Posterior vena cava (tissue), 2 donors: ENCODE measurements at regions not wholly inside any gene's neighbourhood (a gene's known extent, or its start where the extent isn't known, plus 50 kb on each side); places are given as distances from the start of the nearest gene placed in this dataset.

Experiments
- DNase-seq: peaks from one replicate; pipeline ENCODE4 v3.0.0-alpha.2; 2020; ENCODE audit warnings: low spot score
- intact Hi-C, 2 donors: fragments of 100-400 bp; cut with DNase I; formaldehyde crosslinking; loops; one replicate each; pipeline versions ENCODE4 v1.14.1 to v1.14.2; 2022 to 2023
- donor health status: DM: yes; HTN: yes; CAD: no.
- donor health status: DM: yes; HTN: yes; CAD: no.

- intact Hi-C loops, result no loop called here
- DNase-seq, result no peak
These were observed 174.7 kb downstream of the HMHB1 start for GRCh38 chr5:143986516-143987212.

GRCh38 chr5:143987264-143987663, 175.3 kb downstream of the HMHB1 start:
- no peak for DNase-seq
- intact Hi-C loops, result no loop called here

- intact Hi-C loops, result no loop called here
These were observed 176.0 kb downstream of the HMHB1 start for GRCh38 chr5:143987751-143988560.

DNA sequence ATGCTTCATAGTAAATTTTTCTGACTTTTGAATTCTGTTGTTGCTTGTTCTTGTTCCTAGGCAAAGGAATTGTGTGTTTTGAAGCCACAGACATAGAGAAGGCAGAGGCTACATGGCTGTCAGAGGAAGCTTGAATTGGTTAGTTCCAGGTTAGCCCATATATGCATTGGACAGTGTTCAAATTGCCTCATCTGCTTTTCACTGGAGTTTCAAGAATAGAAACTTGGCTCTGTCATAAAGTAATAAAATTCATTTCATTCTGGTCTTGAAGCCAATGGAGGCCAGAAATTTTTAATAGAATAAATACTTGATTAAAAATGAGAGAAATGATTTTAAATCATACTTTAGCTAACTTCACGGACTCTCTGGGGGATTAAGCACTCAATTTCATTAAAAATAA, 178.0 kb downstream of the YIPF5 start:
- intact Hi-C loops, result no loop called here
- DNase-seq, result no peak

More at GRCh38 chr5:143987751-143988560, 176.0 kb downstream of the HMHB1 start:
- no peak for DNase-seq

DNA sequence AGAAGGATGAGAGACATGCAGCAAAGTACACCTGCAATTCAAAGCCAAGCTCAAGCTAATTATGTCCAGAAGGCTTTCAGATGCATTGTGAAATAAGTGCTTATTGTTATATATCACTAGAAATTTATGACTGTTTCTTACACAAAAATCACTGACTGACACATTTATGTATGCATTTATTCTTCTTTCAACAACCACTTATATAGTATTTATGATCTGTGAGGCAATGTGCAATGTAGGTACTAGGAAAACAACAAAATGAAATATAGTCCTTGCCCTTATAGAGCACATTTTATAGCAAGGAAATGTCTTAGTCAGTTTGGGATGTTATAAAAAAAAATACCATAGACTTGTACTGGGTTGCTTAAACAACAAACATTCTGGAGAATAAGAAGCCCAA, 167.6 kb downstream of the YIPF5 start:
- intact Hi-C loops, result no loop called here
- DNase-seq, result no peak

GRCh38 chr5:144003636-144004035, 166.8 kb downstream of the YIPF5 start:
- intact Hi-C loops, result no loop called here
- no peak for DNase-seq

GRCh38 chr5:144004146-144004545, 166.3 kb downstream of the YIPF5 start:
- no peak for DNase-seq
- intact Hi-C loops, result no loop called here

DNA sequence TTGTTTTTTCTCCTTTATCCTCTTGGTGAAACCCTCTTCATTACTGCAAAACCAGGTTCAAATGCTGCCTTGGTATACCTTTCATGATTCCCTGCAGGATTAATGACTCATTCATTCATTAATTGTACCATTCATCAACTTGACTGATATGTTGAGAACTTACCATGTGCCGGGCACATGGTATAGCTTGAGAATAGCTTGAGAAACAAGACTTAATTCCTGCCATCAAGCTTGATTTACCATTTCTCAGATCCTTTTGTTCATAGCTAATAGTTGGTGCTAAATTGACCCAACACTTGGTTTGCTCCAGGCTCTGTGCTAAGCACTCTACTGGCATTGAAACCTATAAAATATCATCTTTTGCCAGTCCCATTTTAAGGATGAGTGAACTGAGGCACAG, 165.7 kb downstream of the YIPF5 start:
- intact Hi-C loops, result no loop called here
- DNase-seq, result no peak

GRCh38 chr5:144009116-144009515, 161.3 kb downstream of the YIPF5 start:
- intact Hi-C loops, result no loop called here
- no peak for DNase-seq

GRCh38 chr5:144011388-144011787, 159.1 kb downstream of the YIPF5 start:
- intact Hi-C loops, result no loop called here

DNA sequence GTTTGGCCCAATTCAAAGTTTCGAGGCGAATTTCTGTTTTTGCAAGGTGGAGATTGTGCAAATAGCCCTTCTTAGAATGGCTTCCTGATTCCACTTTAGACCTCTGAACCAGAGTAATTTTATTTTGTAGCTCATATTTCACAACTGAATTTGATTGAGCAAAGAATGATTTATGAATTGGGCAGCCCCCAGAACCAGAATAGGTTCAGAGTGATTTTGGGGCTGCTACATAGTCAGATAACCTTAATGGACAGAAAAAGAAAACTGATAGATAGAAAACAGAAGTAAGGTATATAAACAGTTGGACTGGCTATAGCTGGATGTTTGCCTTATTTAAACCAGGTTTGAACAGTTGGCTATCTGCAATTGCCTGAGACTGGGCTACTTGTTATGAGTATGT, 156.6 kb downstream of the YIPF5 start:
- DNase-seq, result no peak
- intact Hi-C loops, result no loop called here

More at GRCh38 chr5:144011388-144011787, 159.1 kb downstream of the YIPF5 start:
- DNase-seq, result no peak

GRCh38 chr5:144015961-144016360, 154.5 kb downstream of the YIPF5 start:
- intact Hi-C loops, result no loop called here
- DNase-seq, result no peak

GRCh38 chr5:144017119-144017518, 153.3 kb downstream of the YIPF5 start:
- intact Hi-C loops, result no loop called here
- no peak for DNase-seq

GRCh38 chr5:144017631-144018030, 152.8 kb downstream of the YIPF5 start:
- intact Hi-C loops, result no loop called here
- no peak for DNase-seq

DNA sequence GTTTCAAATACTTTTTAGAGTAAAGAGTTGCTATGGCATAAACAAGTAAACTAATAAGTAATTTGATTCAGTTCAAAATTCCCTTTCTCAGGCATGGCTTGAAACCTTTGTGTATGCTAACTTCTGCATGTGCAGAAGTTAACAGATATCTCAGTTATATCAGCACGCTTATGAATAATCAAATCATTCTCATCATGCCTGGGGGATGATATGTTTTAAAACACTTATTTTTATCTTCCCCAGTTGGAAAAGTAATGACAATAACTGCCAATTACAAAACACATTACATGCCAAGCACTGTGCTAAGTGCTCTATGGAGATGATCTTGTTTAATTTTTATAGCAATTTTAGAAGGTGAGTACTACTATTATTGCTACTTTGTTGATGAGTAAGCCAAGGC, 146.4 kb downstream of the YIPF5 start:
- DNase-seq, result no peak
- intact Hi-C loops, result no loop called here

DNA sequence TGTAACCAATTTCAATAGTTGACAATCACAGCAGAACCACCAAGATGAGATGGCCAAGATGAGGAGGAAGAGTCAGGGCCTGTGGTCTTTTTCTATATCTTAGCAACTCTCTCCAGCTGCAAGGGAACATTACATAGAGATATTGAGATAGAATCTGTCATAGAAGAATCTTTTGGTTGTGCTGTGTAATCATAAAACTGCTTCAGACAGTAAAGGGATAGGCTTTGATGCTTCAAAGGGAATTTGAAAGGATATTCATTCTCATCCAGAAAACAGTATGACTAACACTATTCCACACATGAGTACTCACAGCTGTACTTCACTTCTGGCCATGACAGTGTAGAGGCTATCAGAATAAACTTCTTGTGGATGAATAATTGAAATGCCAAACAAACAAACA, 145.9 kb downstream of the YIPF5 start:
- intact Hi-C loops, result no loop called here
- no peak for DNase-seq

GRCh38 chr5:144026286-144026685, 144.2 kb downstream of the YIPF5 start:
- intact Hi-C loops, result no loop called here
- no peak for DNase-seq

DNA sequence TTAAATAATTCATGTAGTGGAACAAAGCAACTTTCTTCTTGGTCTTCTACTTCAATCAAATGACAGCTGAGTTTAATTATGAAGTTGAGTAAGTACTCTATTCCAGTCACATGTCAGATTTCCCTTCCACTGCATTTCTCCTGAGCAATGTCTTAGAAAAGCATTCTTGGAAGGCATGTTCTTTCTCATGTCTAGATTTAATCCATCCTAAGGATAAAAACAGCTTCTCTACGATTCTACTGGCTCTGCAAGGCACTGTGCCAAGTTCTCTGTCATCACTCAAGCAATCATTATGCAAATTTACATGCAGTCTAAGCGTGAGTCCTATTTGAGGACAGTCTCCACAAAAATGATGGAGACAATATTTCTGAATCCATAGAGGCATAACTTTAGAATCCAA, 142.4 kb downstream of the YIPF5 start:
- no peak for DNase-seq
- intact Hi-C loops, result no loop called here

DNA sequence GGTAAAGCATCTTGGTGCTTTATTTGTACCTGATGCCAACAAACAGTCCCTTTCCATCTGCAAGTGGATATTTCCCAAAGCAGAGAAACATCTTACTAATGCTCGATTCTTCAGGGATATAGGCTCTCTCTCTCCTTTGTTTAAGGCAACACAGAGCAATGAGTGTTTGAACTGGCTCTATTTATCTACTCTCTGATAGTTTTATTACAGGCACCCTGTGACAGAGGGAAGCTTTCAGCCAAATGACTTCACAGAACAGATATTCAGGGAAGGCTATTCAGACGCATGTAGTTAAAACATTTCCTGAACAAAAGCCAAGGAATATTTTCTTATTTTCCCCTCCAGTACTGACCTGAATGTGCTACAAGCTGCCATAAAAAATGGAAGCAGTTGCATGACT, 141.8 kb downstream of the YIPF5 start:
- DNase-seq, result no peak
- intact Hi-C loops, result no loop called here

- intact Hi-C loops, result no loop called here
- no peak for DNase-seq
These were observed 139.6 kb downstream of the YIPF5 start for GRCh38 chr5:144030904-144031303.

DNA sequence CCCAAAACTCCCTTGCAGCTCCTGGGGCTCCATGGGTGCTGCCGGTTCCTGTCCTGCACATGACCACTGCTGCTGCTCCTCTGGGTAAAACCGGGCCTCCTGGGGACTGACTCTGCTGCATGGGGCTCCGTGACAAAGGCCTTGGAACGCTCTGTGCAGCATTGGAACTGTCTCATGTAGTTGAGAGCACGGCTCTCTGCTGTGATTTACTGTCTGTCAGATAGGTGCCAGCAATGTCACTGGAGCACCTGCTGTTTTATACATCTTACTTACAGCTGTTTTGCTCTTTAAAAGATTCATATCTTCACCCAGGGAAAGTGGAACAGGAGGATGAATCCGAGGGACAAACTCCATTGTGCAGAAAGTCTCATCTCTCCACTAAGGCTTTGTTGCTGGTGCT, 138.1 kb downstream of the YIPF5 start:
- intact Hi-C loops, result no loop called here
- no peak for DNase-seq
